ENCODE measurements at regions not wholly inside any gene's neighbourhood (a gene's known extent, or its start where the extent isn't known, plus 50 kb on each side); places are given as distances from the start of the nearest gene placed in this dataset.

GRCh38 chr2:5897249-5897648 lies 205.1 kb downstream of the SOX11 start:
- H3K9me3 Mint-ChIP-seq (ENCODE audit: unreplicated experiment): no peaks in the 10 kb centered on the region
- ChIA-PET POLR2A (no interaction called here), CTCF (no interaction called here)
- DNase-seq (ENCODE audit: unreplicated experiment): no peak
- no peak overlapping the region for H3K27ac Mint-ChIP-seq (ENCODE audit: low read depth, unreplicated experiment)
- no peaks in the 10 kb centered on the region for H3K36me3 Mint-ChIP-seq (ENCODE audit: insufficient read depth, unreplicated experiment)
- TF ChIP-seq CTCF (IDR thresholded peaks at IDR 0.05; ENCODE audit: unreplicated experiment): no peak
- intact Hi-C loops (cut with micrococcal nuclease): no loop called here
- H3K4me1 Mint-ChIP-seq (ENCODE audit: insufficient read depth, unreplicated experiment): no peaks in the 10 kb centered on the region
- no TSS peak for BruUV-seq (replicated peaks)
- no peaks in the 10 kb centered on the region for H3K27me3 Mint-ChIP-seq (ENCODE audit: insufficient read depth, unreplicated experiment)
- H3K4me3 Mint-ChIP-seq (ENCODE audit: unreplicated experiment): no peak overlapping the region

GRCh38 chr2:5898667-5899066 lies 206.5 kb downstream of the SOX11 start:
- no peaks in the 10 kb centered on the region for H3K4me1 Mint-ChIP-seq (ENCODE audit: insufficient read depth, unreplicated experiment)
- no peak overlapping the region for H3K27ac Mint-ChIP-seq (ENCODE audit: low read depth, unreplicated experiment)
- no peaks in the 10 kb centered on the region for H3K9me3 Mint-ChIP-seq (ENCODE audit: unreplicated experiment)
- no peaks in the 10 kb centered on the region for H3K36me3 Mint-ChIP-seq (ENCODE audit: insufficient read depth, unreplicated experiment)
- no peak overlapping the region for H3K4me3 Mint-ChIP-seq (ENCODE audit: unreplicated experiment)
- intact Hi-C loops (cut with micrococcal nuclease): no loop called here
- no peak for DNase-seq (ENCODE audit: unreplicated experiment)
- TF ChIP-seq CTCF (IDR thresholded peaks at IDR 0.05; ENCODE audit: unreplicated experiment): no peak
- no TSS peak for BruUV-seq (replicated peaks)
- H3K27me3 Mint-ChIP-seq (ENCODE audit: insufficient read depth, unreplicated experiment): no peaks in the 10 kb centered on the region
- ChIA-PET POLR2A (no interaction called here), CTCF (no interaction called here)

- no peak for TF ChIP-seq CTCF (IDR thresholded peaks at IDR 0.05; ENCODE audit: unreplicated experiment)
- no peaks in the 10 kb centered on the region for H3K27me3 Mint-ChIP-seq (ENCODE audit: insufficient read depth, unreplicated experiment)
- no TSS peak for BruUV-seq (replicated peaks)
- H3K9me3 Mint-ChIP-seq (ENCODE audit: unreplicated experiment): no peaks in the 10 kb centered on the region
- ChIA-PET POLR2A (no interaction called here), CTCF (no interaction called here)
- no peak overlapping the region for H3K27ac Mint-ChIP-seq (ENCODE audit: low read depth, unreplicated experiment)
- no peak for DNase-seq (ENCODE audit: unreplicated experiment)
- intact Hi-C loops (cut with micrococcal nuclease): no loop called here
- H3K36me3 Mint-ChIP-seq (ENCODE audit: insufficient read depth, unreplicated experiment): no peaks in the 10 kb centered on the region
- no peaks in the 10 kb centered on the region for H3K4me1 Mint-ChIP-seq (ENCODE audit: insufficient read depth, unreplicated experiment)
- H3K4me3 Mint-ChIP-seq (ENCODE audit: unreplicated experiment): no peak overlapping the region
Observed at GRCh38 chr2:5905661-5906060, 213.5 kb downstream of the SOX11 start.

- no TSS peak for BruUV-seq (replicated peaks)
- Mint-ChIP-seq H3K4me1 (ENCODE audit: insufficient read depth, unreplicated experiment) (no peaks in the 10 kb centered on the region), H3K36me3 (ENCODE audit: insufficient read depth, unreplicated experiment) (no peaks in the 10 kb centered on the region), H3K27me3 (ENCODE audit: insufficient read depth, unreplicated experiment) (no peaks in the 10 kb centered on the region), H3K27ac (ENCODE audit: low read depth, unreplicated experiment) (no peak overlapping the region), H3K4me3 (ENCODE audit: unreplicated experiment) (no peak overlapping the region), H3K9me3 (ENCODE audit: unreplicated experiment) (no peaks in the 10 kb centered on the region)
- ChIA-PET CTCF (interaction anchor here (0.6 to 1.3 kb wide), 2 partner anchors 11 to 293 kb away, joined by 4 to 5 read pairs; no protein-coding TSS in a partner anchor), POLR2A (no interaction called here)
- TF ChIP-seq CTCF (IDR thresholded peaks at IDR 0.05; ENCODE audit: unreplicated experiment): no peak
- intact Hi-C loops (cut with micrococcal nuclease): no loop called here
- no peak for DNase-seq (ENCODE audit: unreplicated experiment)
Observed at GRCh38 chr2:5908071-5908470, 215.9 kb downstream of the SOX11 start.

Data from MCF 10A (cell line).